HEK293 (cell line): ENCODE measurements at regions not wholly inside any gene's neighbourhood (a gene's known extent, or its start where the extent isn't known, plus 50 kb on each side); places are given as distances from the start of the nearest gene placed in this dataset.
A peak's percentile ranks its signal among the peaks of the same experiment; 100 is the strongest.

Experiments
- ZFP3 ChIP-seq: fragments of 450-650 bp; formaldehyde crosslinking; IDR thresholded peaks from 2 replicates; pipeline ENCODE4 v1.5.1; 2016; ENCODE audit warnings: low read depth, missing biosample characterization, missing genetic modification characterization
- TF ChIP-seq, protein P1 (sequence below): fragments of 450-650 bp; formaldehyde crosslinking; IDR thresholded peaks from 2 replicates; pipeline ENCODE4 v1.5.1; 2016; ENCODE audit warnings: missing biosample characterization, missing genetic modification characterization

DNA sequence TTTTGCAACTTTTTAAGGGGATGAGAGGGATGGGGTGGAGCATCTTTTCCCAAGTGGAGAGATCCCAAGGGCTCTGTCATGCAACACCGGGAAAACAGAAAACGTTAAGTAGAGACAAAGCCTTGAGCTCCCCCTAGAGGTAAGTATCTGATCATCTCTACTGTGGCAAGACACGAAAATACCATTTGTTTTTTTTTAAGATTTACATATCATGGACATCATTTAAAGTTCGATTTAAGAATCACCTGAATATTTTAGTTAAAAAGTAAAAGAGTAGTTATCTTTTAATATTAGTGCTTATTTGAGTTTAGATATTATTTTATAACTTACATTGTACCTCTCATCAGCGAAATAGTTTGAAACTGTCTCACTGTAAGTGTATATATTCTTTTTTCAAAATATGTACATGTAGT lies 200.4 kb downstream of the LRRC70 start:
- TF ChIP-seq, protein P1, sequence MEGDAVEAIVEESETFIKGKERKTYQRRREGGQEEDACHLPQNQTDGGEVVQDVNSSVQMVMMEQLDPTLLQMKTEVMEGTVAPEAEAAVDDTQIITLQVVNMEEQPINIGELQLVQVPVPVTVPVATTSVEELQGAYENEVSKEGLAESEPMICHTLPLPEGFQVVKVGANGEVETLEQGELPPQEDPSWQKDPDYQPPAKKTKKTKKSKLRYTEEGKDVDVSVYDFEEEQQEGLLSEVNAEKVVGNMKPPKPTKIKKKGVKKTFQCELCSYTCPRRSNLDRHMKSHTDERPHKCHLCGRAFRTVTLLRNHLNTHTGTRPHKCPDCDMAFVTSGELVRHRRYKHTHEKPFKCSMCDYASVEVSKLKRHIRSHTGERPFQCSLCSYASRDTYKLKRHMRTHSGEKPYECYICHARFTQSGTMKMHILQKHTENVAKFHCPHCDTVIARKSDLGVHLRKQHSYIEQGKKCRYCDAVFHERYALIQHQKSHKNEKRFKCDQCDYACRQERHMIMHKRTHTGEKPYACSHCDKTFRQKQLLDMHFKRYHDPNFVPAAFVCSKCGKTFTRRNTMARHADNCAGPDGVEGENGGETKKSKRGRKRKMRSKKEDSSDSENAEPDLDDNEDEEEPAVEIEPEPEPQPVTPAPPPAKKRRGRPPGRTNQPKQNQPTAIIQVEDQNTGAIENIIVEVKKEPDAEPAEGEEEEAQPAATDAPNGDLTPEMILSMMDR (tag by site-specific recombination) = peak; percentile 39; the same call in 1 of the 2 replicates
- TF ChIP-seq ZFP3 (tag by site-specific recombination) = no peak
